Fibroblast of skin of left quadriceps (primary cell): ENCODE measurements at regions not wholly inside any gene's neighbourhood (a gene's known extent, or its start where the extent isn't known, plus 50 kb on each side); places are given as distances from the start of the nearest gene placed in this dataset.
"Not testable (repeated sequence)": the region's sequence is repeated elsewhere in the genome, so short reads cannot be mapped to it uniquely, and the experiment has no call there.

Source experiments
- DNase-seq, 2 experiments: peaks; one replicate each; pipeline ENCODE4 v3.0.0-alpha.2; 2013; ENCODE audit warnings: low read depth in 2 of 2

GRCh38 chr10:129203819-129204218, 263.2 kb upstream of the MGMT start:
- no peak for DNase-seq

- no peak for DNase-seq
These were observed 259.7 kb upstream of the MGMT start for GRCh38 chr10:129207297-129207696.

GRCh38 chr10:129210876-129211275, 256.2 kb upstream of the MGMT start:
- no peak for DNase-seq

- DNase-seq, result no peak
These were observed 253.8 kb upstream of the MGMT start for GRCh38 chr10:129213256-129213655.

- not testable (repeated sequence) for DNase-seq
These were observed 253.0 kb upstream of the MGMT start for GRCh38 chr10:129213996-129214395.

GRCh38 chr10:129219364-129219763, 247.7 kb upstream of the MGMT start:
- DNase-seq, result no peak

GRCh38 chr10:129222436-129222835, 244.6 kb upstream of the MGMT start:
- DNase-seq, result no peak

- no peak for DNase-seq
These were observed 243.7 kb upstream of the MGMT start for GRCh38 chr10:129223363-129223762.

- DNase-seq, result no peak
These were observed 243.0 kb upstream of the MGMT start for GRCh38 chr10:129224065-129224464.

- no peak for DNase-seq
These were observed 235.2 kb upstream of the MGMT start for GRCh38 chr10:129231821-129232220.

GRCh38 chr10:129233351-129234148, 233.5 kb upstream of the MGMT start:
- DNase-seq, result no peak

GRCh38 chr10:129236274-129236691, 230.8 kb upstream of the MGMT start:
- DNase-seq, result no peak

GRCh38 chr10:129241461-129241860, 225.6 kb upstream of the MGMT start:
- DNase-seq, result no peak

- no peak for DNase-seq
These were observed 222.7 kb upstream of the MGMT start for GRCh38 chr10:129244298-129244697.

GRCh38 chr10:129244757-129245156, 222.3 kb upstream of the MGMT start:
- no peak for DNase-seq

- no peak for DNase-seq
These were observed 213.7 kb upstream of the MGMT start for GRCh38 chr10:129253161-129253864.

GRCh38 chr10:129253865-129254179, 213.2 kb upstream of the MGMT start:
- DNase-seq, result no peak

- DNase-seq, result no peak
These were observed 208.6 kb upstream of the MGMT start for GRCh38 chr10:129258283-129258923.

GRCh38 chr10:129259128-129259815, 207.8 kb upstream of the MGMT start:
- no peak for DNase-seq

GRCh38 chr10:129272176-129272575, 194.9 kb upstream of the MGMT start:
- no peak for DNase-seq

- no peak for DNase-seq
These were observed 194.0 kb upstream of the MGMT start for GRCh38 chr10:129272866-129273650.

GRCh38 chr10:129273860-129274259, 193.2 kb upstream of the MGMT start:
- DNase-seq, result no peak
